IMR-90 (cell line): ENCODE measurements at regions not wholly inside any gene's neighbourhood (a gene's known extent, or its start where the extent isn't known, plus 50 kb on each side); places are given as distances from the start of the nearest gene placed in this dataset.

Experiments used
- BHLHE40 ChIP-seq: fragments of 150-350 bp; IDR thresholded peaks from 2 replicates; pipeline ENCODE4 v1.6.1; 2016; ENCODE audit warnings: mild to moderate bottlenecking, low read depth, low read length
- MAFK ChIP-seq: IDR thresholded peaks from 2 replicates; pipeline ENCODE4 v1.6.1; 2012; ENCODE audit warnings: low read depth, low read length, improper control_type of control experiment
- MAZ ChIP-seq: IDR thresholded peaks from 2 replicates; pipeline ENCODE4 v1.6.1; 2012; ENCODE audit warnings: low read depth, mild to moderate bottlenecking, low read length, improper control_type of control experiment, moderate library complexity, borderline replicate concordance
- POLR2A ChIP-seq: IDR thresholded peaks from 2 replicates; pipeline ENCODE4 v1.6.1; 2012; ENCODE audit warnings: mild to moderate bottlenecking, low read depth, low read length
- RFX5 ChIP-seq: IDR thresholded peaks from 2 replicates; pipeline ENCODE4 v1.8.0; 2012; ENCODE audit warnings: low read depth, mild to moderate bottlenecking, low read length, moderate library complexity
- TF ChIP-seq, protein P1 (sequence below): conservative IDR thresholded peaks from 2 replicates; pipeline ENCODE4 v1.5.1; 2012; ENCODE audit warnings: mild to moderate bottlenecking, low read depth, low read length, improper control_type of control experiment
- TF ChIP-seq, protein P2 (sequence below): fragments of 150-350 bp; IDR thresholded peaks from 2 replicates; pipeline ENCODE4 v1.6.1; 2016; ENCODE audit warnings: low read depth, mild to moderate bottlenecking, low read length, moderate library complexity, borderline replicate concordance
- TF ChIP-seq, protein P3 (sequence below): fragments of 150-350 bp; IDR thresholded peaks from 2 replicates; pipeline ENCODE4 v1.6.1; 2017; ENCODE audit warnings: mild to moderate bottlenecking, antibody characterized with exemption, low read length, low read depth

DNA sequence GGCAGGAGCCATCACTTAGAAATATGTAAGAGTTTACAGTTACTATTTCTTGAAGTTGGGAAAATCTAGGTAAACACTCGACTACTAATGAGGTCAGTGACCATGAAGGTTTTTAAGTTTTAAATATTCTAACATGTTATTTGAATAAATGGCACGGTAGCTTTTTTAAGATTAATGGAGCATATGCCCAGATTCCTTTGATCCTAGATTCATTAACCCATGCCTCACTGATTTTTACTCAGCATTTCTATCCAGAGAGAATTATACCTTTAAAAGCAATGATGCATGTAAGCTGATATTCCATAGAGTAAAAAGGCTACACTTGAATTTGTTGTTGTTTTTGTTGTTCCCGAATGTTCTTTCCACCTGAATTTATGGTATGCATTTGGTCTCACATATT is 541.4 kb downstream of the DACH1 start:
- TF ChIP-seq, protein P1, sequence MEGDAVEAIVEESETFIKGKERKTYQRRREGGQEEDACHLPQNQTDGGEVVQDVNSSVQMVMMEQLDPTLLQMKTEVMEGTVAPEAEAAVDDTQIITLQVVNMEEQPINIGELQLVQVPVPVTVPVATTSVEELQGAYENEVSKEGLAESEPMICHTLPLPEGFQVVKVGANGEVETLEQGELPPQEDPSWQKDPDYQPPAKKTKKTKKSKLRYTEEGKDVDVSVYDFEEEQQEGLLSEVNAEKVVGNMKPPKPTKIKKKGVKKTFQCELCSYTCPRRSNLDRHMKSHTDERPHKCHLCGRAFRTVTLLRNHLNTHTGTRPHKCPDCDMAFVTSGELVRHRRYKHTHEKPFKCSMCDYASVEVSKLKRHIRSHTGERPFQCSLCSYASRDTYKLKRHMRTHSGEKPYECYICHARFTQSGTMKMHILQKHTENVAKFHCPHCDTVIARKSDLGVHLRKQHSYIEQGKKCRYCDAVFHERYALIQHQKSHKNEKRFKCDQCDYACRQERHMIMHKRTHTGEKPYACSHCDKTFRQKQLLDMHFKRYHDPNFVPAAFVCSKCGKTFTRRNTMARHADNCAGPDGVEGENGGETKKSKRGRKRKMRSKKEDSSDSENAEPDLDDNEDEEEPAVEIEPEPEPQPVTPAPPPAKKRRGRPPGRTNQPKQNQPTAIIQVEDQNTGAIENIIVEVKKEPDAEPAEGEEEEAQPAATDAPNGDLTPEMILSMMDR = no peak
- TF ChIP-seq BHLHE40 = no peak
- TF ChIP-seq, protein P2, sequence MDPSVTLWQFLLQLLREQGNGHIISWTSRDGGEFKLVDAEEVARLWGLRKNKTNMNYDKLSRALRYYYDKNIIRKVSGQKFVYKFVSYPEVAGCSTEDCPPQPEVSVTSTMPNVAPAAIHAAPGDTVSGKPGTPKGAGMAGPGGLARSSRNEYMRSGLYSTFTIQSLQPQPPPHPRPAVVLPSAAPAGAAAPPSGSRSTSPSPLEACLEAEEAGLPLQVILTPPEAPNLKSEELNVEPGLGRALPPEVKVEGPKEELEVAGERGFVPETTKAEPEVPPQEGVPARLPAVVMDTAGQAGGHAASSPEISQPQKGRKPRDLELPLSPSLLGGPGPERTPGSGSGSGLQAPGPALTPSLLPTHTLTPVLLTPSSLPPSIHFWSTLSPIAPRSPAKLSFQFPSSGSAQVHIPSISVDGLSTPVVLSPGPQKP = no peak
- TF ChIP-seq, protein P3, sequence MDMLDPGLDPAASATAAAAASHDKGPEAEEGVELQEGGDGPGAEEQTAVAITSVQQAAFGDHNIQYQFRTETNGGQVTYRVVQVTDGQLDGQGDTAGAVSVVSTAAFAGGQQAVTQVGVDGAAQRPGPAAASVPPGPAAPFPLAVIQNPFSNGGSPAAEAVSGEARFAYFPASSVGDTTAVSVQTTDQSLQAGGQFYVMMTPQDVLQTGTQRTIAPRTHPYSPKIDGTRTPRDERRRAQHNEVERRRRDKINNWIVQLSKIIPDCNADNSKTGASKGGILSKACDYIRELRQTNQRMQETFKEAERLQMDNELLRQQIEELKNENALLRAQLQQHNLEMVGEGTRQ = no peak
- TF ChIP-seq MAZ = no peak
- TF ChIP-seq MAFK = no peak
- no peak for TF ChIP-seq POLR2A
- no peak for TF ChIP-seq RFX5
